Heart left ventricle (tissue), 16 donors: ENCODE measurements at regions not wholly inside any gene's neighbourhood (a gene's known extent, or its start where the extent isn't known, plus 50 kb on each side); places are given as distances from the start of the nearest gene placed in this dataset.

Experiments
- ATAC-seq, 4 donors: fragments of 200-7000 bp; cut with Tn5 transposase; one replicate each; pipeline ENCODE4 v1.9.1; 2020 to 2022; ENCODE audit warnings: moderate library complexity in 4 of 4, mild to moderate bottlenecking in 3 of 4, moderate number of reproducible peaks in 1 of 4
- DNase-seq, 5 donors: peaks; one replicate each; pipeline ENCODE4 v3.0.0-alpha.2; 2020
- H3K27ac ChIP-seq, 12 donors: fragments of 200-600 bp; sonication (generic) in 4 of 12; one replicate each; pipeline versions ENCODE4 v1.5.0 to v1.8.0; 2016 to 2022; ENCODE audit warnings: mild to moderate bottlenecking in 2 of 12
- H3K27me3 ChIP-seq, 9 donors: fragments of 200-600 bp; sonication (generic) in 2 of 9; one replicate each; pipeline versions ENCODE4 v1.5.1 to v1.8.0; 2016 to 2022; ENCODE audit warnings: mild to moderate bottlenecking in 3 of 9
- H3K36me3 ChIP-seq, 9 donors: fragments of 200-600 bp; sonication (generic) in 2 of 9; one replicate each; pipeline versions ENCODE4 v1.5.0 to v1.8.0; 2018 to 2022; ENCODE audit warnings: mild to moderate bottlenecking in 2 of 9
- H3K4me1 ChIP-seq, 12 donors: fragments of 200-600 bp; sonication (generic) in 4 of 12; one replicate each; pipeline versions ENCODE4 v1.5.0 to v1.8.0; 2016 to 2022; ENCODE audit warnings: mild to moderate bottlenecking in 3 of 12
- H3K4me3 ChIP-seq, 12 donors: fragments of 200-600 bp; sonication (generic) in 4 of 12; one replicate each; pipeline versions ENCODE4 v1.5.0 to v1.8.0; 2017 to 2022; ENCODE audit warnings: mild to moderate bottlenecking in 9 of 12, moderate library complexity in 4 of 12
- H3K9me3 ChIP-seq, 12 donors: fragments of 200-600 bp; sonication (generic) in 4 of 12; one replicate each; pipeline versions ENCODE4 v1.5.0 to v1.8.0; 2016 to 2022; ENCODE audit warnings: mild to moderate bottlenecking in 1 of 12
- POLR2A ChIP-seq, 2 donors: fragments of 450-650 bp; IDR thresholded peaks; one replicate each; pipeline ENCODE4 v1.6.1; 2017; ENCODE audit warnings: antibody characterized with exemption in 2 of 2, mild to moderate bottlenecking in 2 of 2, moderate library complexity in 2 of 2
- WGBS, 4 donors: extraction: QIAGEN DNeasy Blood & Tissue Kit in 2 of 4; methylation state at CpG; one replicate each; pipeline versions ENCODE4 v1.1.5 to v1.1.7; 2013 to 2018; 5-methylcytosine and 5-hydroxymethylcytosine counted together
- intact Hi-C, 10 donors: fragments of 100-400 bp; cut with DNase I; formaldehyde crosslinking; loops; one replicate each; pipeline versions ENCODE4 v1.11.1 to v1.14.2; 2022
- TF ChIP-seq, protein P1 (sequence below), 12 donors: fragments of 200-600 bp; sonication (generic) in 4 of 12; IDR thresholded peaks; one replicate each; pipeline versions ENCODE4 v1.5.0 to v1.8.0; 2018 to 2022; ENCODE audit warnings: antibody characterized with exemption in 12 of 12, mild to moderate bottlenecking in 5 of 12
- donor health status: ischemic (EF 13 %, LVEDD 7.1; RV severe dilation, severe dysfunction).
- donor health status: healthy with polysubstance abuse.
- donor health status: DM: no; HTN: yes; CAD: no.
- donor health status: DM: no; HTN: no; CAD: no.
- donor health status: ischemic (EF 25% LVEDD 6.9; RV normal size, moderate dysfunction).
- donor health status: ischemic (EF 25% LVEDD 5.7; RV mildly dilated, moderate dysfunction).
- donor health status: healthy.
- donor health status: DM: yes; HTN: yes; CAD: no.
- donor health status: ischemic (EF 35%, LVEDD 5.7; RV mildly dilated, moderate dysfunction).
- donor health status: nonischemic (EF 11% LVEDD 7.7; RV severe dilation, severe dysfunction).
- donor health status: DM: yes; HTN: yes; CAD: no.
- donor health status: PGD.
- donor health status: ischemic (EF 29% LVEDD 5.4; RV normal size, mild dysfunction).
- donor health status: nonischemic (EF 23%, LVEDD 6.1; RV moderate dilation, normal function).

DNA sequence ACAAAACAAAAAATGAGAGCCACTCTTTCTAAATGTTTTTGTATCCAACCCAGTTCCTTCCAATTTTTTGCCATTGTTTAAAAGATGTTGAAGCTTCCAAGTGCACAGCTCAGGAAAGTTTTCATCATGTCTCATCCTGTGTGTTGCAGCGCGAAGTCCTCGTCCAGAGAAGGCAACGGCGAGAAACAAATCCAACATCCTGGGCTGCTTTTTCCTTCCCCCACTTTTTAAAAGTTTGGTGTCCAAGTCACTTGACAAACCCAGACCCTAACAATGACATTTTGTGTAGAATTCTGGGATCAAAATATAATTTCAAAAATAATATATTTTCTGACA is 92.3 kb downstream of the ANKRD60 start:
- Histone ChIP-seq H3K9me3 (no peaks in the 10 kb centered on the region), H3K4me3 (no peak overlapping the region), H3K27me3 (peaks cover 0 to 68% (median 34%) of the 10 kb centered on the region in 9 donors), H3K4me1 (peaks cover 0 to 11% (median 0%) of the 10 kb centered on the region in 12 donors), H3K27ac (no peak overlapping the region), H3K36me3 (no peaks in the 10 kb centered on the region)
- 55 to 64% (median 59%) methylated on average over 5 of the region's 5 CpGs for WGBS, 4 donors
- ATAC-seq (no peak), DNase-seq (no peak)
- no peak for TF ChIP-seq POLR2A (IDR thresholded peaks at IDR 0.05)
- TF ChIP-seq, protein P1, sequence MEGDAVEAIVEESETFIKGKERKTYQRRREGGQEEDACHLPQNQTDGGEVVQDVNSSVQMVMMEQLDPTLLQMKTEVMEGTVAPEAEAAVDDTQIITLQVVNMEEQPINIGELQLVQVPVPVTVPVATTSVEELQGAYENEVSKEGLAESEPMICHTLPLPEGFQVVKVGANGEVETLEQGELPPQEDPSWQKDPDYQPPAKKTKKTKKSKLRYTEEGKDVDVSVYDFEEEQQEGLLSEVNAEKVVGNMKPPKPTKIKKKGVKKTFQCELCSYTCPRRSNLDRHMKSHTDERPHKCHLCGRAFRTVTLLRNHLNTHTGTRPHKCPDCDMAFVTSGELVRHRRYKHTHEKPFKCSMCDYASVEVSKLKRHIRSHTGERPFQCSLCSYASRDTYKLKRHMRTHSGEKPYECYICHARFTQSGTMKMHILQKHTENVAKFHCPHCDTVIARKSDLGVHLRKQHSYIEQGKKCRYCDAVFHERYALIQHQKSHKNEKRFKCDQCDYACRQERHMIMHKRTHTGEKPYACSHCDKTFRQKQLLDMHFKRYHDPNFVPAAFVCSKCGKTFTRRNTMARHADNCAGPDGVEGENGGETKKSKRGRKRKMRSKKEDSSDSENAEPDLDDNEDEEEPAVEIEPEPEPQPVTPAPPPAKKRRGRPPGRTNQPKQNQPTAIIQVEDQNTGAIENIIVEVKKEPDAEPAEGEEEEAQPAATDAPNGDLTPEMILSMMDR (IDR thresholded peaks at IDR 0.05): no peak
- intact Hi-C loops: no loop called here

DNA sequence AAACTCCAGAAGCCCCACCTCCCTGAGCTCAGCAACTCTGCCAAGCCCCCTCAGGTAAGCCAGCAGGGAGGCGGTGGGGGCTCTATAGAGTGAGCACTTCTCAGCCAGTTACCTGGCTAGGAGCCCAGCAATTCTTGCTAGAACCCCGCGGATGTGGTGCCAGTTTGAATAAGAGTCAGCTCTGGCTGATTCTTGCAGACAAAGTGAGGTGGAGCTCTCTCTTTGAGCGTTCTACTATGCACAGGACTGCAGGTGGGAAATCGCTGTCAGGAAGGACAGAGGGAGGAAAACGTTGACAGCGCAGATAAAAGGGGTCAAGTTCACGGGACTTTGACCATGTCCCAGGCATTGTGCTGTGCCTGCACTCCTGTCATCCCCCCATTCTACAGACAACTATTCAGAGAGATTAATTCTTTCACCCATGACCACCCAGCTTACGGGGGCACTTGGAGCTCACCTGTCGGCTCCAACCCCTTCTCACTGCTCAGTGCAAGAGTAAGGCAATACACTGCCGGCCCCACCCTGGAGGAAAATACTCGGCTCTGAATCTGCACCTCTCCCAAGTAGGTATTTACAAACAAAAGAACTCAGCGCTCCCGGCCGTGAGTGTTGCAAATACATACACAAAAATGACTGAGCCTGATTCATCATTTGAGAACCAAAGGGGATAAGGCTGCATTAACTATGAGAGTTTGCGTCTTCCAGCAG is 92.9 kb downstream of the ANKRD60 start:
- TF ChIP-seq POLR2A (IDR thresholded peaks at IDR 0.05): no peak
- TF ChIP-seq, protein P1 (IDR thresholded peaks at IDR 0.05): no peak
- no peak for ATAC-seq
- H3K9me3 ChIP-seq: no peaks in the 10 kb centered on the region
- H3K27ac ChIP-seq: no peak overlapping the region
- WGBS, 4 donors: 30 to 33% (median 30%) methylated on average over 15 to 16 of the region's 16 CpGs
- H3K4me1 ChIP-seq: peaks cover 0 to 15% (median 0%) of the 10 kb centered on the region in 12 donors
- H3K4me3 ChIP-seq: no peak overlapping the region
- DNase-seq: no peak
- H3K27me3 ChIP-seq: peaks cover 0 to 67% (median 34%) of the 10 kb centered on the region in 9 donors
- H3K36me3 ChIP-seq: no peaks in the 10 kb centered on the region
- intact Hi-C loops: no loop called here

DNA sequence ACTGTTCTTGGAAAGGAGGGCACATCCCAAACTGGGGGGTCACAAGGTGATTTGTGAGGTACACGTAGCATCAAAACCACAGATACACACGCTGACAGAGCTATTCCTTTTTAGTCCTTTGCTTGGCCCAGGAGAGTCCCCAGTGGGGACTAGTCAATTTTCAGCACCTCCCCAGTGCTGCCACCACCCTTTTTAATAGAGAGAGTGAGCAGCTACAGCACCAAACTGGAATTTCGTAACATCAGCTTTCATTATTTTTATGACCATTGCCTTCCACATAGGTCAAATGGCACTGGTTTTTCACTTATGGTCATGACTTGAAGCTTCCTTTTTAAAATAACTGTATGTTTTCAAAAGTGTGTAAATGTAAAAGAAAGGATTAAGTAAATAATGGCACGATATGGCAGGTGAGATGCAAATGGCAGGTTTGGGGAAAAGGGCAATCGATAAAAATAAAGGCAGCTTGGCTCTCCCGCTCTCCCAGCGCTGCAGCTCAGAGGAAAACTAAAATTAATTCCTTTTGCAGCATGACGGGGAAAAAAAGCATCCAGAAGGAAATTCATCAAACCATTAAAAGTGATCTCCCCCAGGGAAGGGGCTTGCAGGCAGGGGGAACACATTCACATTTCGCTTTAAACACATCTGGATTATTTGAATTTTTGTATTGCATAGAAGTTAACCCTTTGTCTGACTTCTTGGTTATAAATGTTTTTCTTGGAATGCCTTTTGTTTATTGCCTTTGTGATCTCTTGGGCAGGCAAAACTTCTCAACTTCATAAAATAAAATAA is 95.2 kb downstream of the ANKRD60 start:
- H3K27me3 ChIP-seq: peaks cover 0 to 62% (median 22%) of the 10 kb centered on the region in 9 donors
- H3K4me1 ChIP-seq: peaks cover 0 to 17% (median 0%) of the 10 kb centered on the region in 12 donors
- no peak for ATAC-seq
- H3K4me3 ChIP-seq: no peak overlapping the region
- DNase-seq: no peak
- WGBS, 4 donors: 59 to 63% (median 59%) methylated on average over 9 of the region's 9 CpGs
- H3K36me3 ChIP-seq: no peaks in the 10 kb centered on the region
- intact Hi-C loops: no loop called here
- H3K27ac ChIP-seq: no peak overlapping the region
- H3K9me3 ChIP-seq: no peaks in the 10 kb centered on the region
- TF ChIP-seq, protein P1 (IDR thresholded peaks at IDR 0.05): no peak
- TF ChIP-seq POLR2A (IDR thresholded peaks at IDR 0.05): no peak

DNA sequence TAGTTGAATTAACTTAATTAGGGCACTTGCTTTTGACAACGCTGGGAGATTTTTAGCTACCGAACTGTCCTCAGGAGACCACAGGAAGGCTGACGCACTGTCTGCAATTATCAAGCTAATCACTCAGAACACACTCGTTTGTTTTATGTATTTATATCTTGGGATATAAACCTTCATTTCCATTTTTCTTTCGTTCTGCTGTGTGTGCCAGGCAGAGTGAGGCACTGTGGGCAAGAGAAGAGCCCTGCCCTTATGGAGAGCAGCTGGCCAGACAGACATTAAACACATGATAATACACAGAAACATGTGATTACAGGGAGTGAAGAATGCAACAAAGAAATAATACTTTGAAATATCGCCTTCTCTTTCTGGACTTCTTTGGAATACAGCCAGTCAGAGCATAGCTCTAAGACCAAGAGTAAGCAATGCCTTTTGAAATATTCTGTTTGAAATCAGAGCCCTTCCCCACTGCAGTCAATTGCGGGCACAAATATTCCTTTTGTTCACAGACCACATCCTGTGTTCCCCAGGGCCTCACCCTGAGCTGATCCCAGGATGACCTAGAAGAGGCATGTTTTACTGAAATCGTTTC is 96.8 kb downstream of the ANKRD60 start:
- peaks cover 0 to 52% (median 16%) of the 10 kb centered on the region in 9 donors for H3K27me3 ChIP-seq
- H3K4me3 ChIP-seq: peak overlapping the region in 3 of 12 donors; percentile 10 to 24 (median 12)
- H3K4me1 ChIP-seq: peaks cover 0 to 17% (median 0%) of the 10 kb centered on the region in 12 donors
- no peak for TF ChIP-seq POLR2A (IDR thresholded peaks at IDR 0.05)
- TF ChIP-seq, protein P1 (IDR thresholded peaks at IDR 0.05): no peak
- H3K27ac ChIP-seq: peak overlapping the region in 3 of 12 donors; percentile 5 to 24 (median 18)
- ATAC-seq: peak in 2 of 4 donors; percentile 13 to 34
- H3K36me3 ChIP-seq: no peaks in the 10 kb centered on the region
- DNase-seq: no peak
- intact Hi-C loops: no loop called here
- peaks cover 0 to 2% (median 0%) of the 10 kb centered on the region in 12 donors for H3K9me3 ChIP-seq
- 30 to 36% (median 30%) methylated on average over 8 of the region's 8 CpGs for WGBS, 4 donors
